Gastroesophageal sphincter (tissue), 4 donors: ENCODE measurements at regions not wholly inside any gene's neighbourhood (a gene's known extent, or its start where the extent isn't known, plus 50 kb on each side); places are given as distances from the start of the nearest gene placed in this dataset.

Experiments used
- ATAC-seq: fragments of 150-250 bp; one replicate; pipeline ENCODE4 v1.9.1; 2016; ENCODE audit warnings: mild to moderate bottlenecking, moderate library complexity
- H3K27ac ChIP-seq, 4 donors: fragments of 200-600 bp; sonication (generic) in 3 of 4; 1 replicate in 3 of 4; 2 replicates in 1 of 4; pipeline ENCODE4 v1.5.1; 2016 to 2019
- H3K27me3 ChIP-seq: fragments of 200-600 bp; sonication (generic); one replicate; pipeline ENCODE4 v1.5.1; 2019
- H3K36me3 ChIP-seq, 2 donors: fragments of 200-600 bp; sonication (generic); one replicate each; pipeline ENCODE4 v1.5.1; 2019; ENCODE audit warnings: control low read depth in 1 of 2
- H3K4me1 ChIP-seq, 3 donors: fragments of 200-600 bp; sonication (generic); 1 replicate in 2 of 3; 2 replicates in 1 of 3; pipeline ENCODE4 v1.5.1; 2016 to 2019; ENCODE audit warnings: control low read depth in 2 of 3
- H3K4me3 ChIP-seq, 2 donors: fragments of 200-600 bp; sonication (generic); one replicate each; pipeline ENCODE4 v1.5.1; 2019; ENCODE audit warnings: mild to moderate bottlenecking in 1 of 2, moderate library complexity in 1 of 2
- H3K9me3 ChIP-seq, 3 donors: fragments of 200-600 bp; sonication (generic); one replicate each; pipeline ENCODE4 v1.5.1; 2017 to 2019; ENCODE audit warnings: control low read depth in 2 of 3
- CTCF ChIP-seq, 4 experiments: fragments of 200-600 bp in 2 of 4; fragments of 450-650 bp in 2 of 4; sonication (generic) in 1 of 4; IDR thresholded peaks; one replicate each; pipeline ENCODE4 v1.5.1; 2017 to 2019; ENCODE audit warnings: antibody characterized with exemption in 4 of 4, mild to moderate bottlenecking in 2 of 4, moderate library complexity in 2 of 4
- EP300 ChIP-seq: sonication (generic); formaldehyde crosslinking; IDR thresholded peaks from one replicate; pipeline ENCODE4 v1.6.1; 2017; ENCODE audit warnings: antibody characterized with exemption, mild to moderate bottlenecking
- POLR2A ChIP-seq, 2 donors: fragments of 450-650 bp; IDR thresholded peaks; one replicate each; pipeline ENCODE4 v1.6.1; 2017; ENCODE audit warnings: antibody characterized with exemption in 2 of 2, mild to moderate bottlenecking in 2 of 2, moderate library complexity in 1 of 2
- POLR2AphosphoS5 ChIP-seq: sonication (generic); formaldehyde crosslinking; IDR thresholded peaks from one replicate; pipeline ENCODE4 v1.6.1; 2017; ENCODE audit warnings: antibody characterized with exemption
- WGBS, 2 donors: methylation state at CpG; one replicate each; pipeline ENCODE4 v1.1.5; 2018; ENCODE audit warnings: low coverage in 1 of 2; 5-methylcytosine and 5-hydroxymethylcytosine counted together

GRCh38 chr4:62487016-62487415, 1286.9 kb downstream of the ADGRL3 start:
- WGBS, 2 donors = 38% methylated on average over 1 of the region's 1 CpG; no CpG with 5 or more reads in 1 of the 2 donors

GRCh38 chr4:62484357-62484756, 1284.2 kb downstream of the ADGRL3 start:
- no peak for ATAC-seq
- WGBS, 2 donors = 77 to 93% methylated on average over 3 of the region's 3 CpGs

More at GRCh38 chr4:62487016-62487415, 1286.9 kb downstream of the ADGRL3 start:
- ATAC-seq = no peak
- no peaks in the 10 kb centered on the region for H3K27me3 ChIP-seq
- TF ChIP-seq CTCF (IDR thresholded peaks at IDR 0.05) = no peak
- no peak for TF ChIP-seq POLR2AphosphoS5
- TF ChIP-seq EP300 = no peak
- TF ChIP-seq POLR2A (IDR thresholded peaks at IDR 0.05) = no peak
- no peak overlapping the region for H3K27ac ChIP-seq
- H3K9me3 ChIP-seq = no peaks in the 10 kb centered on the region
- H3K4me1 ChIP-seq = no peaks in the 10 kb centered on the region
- no peaks in the 10 kb centered on the region for H3K36me3 ChIP-seq
- H3K4me3 ChIP-seq = no peak overlapping the region

GRCh38 chr4:62482355-62482754, 1282.2 kb downstream of the ADGRL3 start:
- TF ChIP-seq EP300 (no peak), POLR2A (IDR thresholded peaks at IDR 0.05) (no peak), CTCF (IDR thresholded peaks at IDR 0.05) (no peak), POLR2AphosphoS5 (no peak)
- Histone ChIP-seq H3K9me3 (no peaks in the 10 kb centered on the region), H3K4me1 (no peaks in the 10 kb centered on the region), H3K27ac (no peak overlapping the region), H3K4me3 (no peak overlapping the region), H3K27me3 (no peaks in the 10 kb centered on the region), H3K36me3 (no peaks in the 10 kb centered on the region)
- ATAC-seq = no peak
- WGBS, 2 donors = 76 to 84% methylated on average over 2 to 3 of the region's 3 CpGs

More at GRCh38 chr4:62484357-62484756, 1284.2 kb downstream of the ADGRL3 start:
- TF ChIP-seq CTCF (IDR thresholded peaks at IDR 0.05) (no peak), POLR2AphosphoS5 (no peak), POLR2A (IDR thresholded peaks at IDR 0.05) (no peak)
- Histone ChIP-seq H3K4me3 (no peak overlapping the region), H3K9me3 (no peaks in the 10 kb centered on the region), H3K36me3 (no peaks in the 10 kb centered on the region), H3K4me1 (no peaks in the 10 kb centered on the region), H3K27me3 (no peaks in the 10 kb centered on the region), H3K27ac (no peak overlapping the region)

GRCh38 chr4:62475596-62475995, 1275.5 kb downstream of the ADGRL3 start:
- Histone ChIP-seq H3K9me3 (no peaks in the 10 kb centered on the region), H3K27me3 (no peaks in the 10 kb centered on the region), H3K4me3 (no peak overlapping the region), H3K4me1 (no peaks in the 10 kb centered on the region), H3K27ac (no peak overlapping the region), H3K36me3 (no peaks in the 10 kb centered on the region)
- 55 to 72% methylated on average over 2 of the region's 2 CpGs for WGBS, 2 donors
- no peak for ATAC-seq
- TF ChIP-seq POLR2AphosphoS5 (no peak), POLR2A (IDR thresholded peaks at IDR 0.05) (no peak), EP300 (no peak), CTCF (IDR thresholded peaks at IDR 0.05) (no peak)

GRCh38 chr4:62474802-62475201, 1274.7 kb downstream of the ADGRL3 start:
- no peak overlapping the region for H3K4me3 ChIP-seq
- H3K27ac ChIP-seq = no peak overlapping the region
- H3K36me3 ChIP-seq = no peaks in the 10 kb centered on the region
- 82 to 100% methylated on average over 3 of the region's 3 CpGs for WGBS, 2 donors
- no peaks in the 10 kb centered on the region for H3K9me3 ChIP-seq
- TF ChIP-seq CTCF (IDR thresholded peaks at IDR 0.05) (no peak), EP300 (no peak), POLR2AphosphoS5 (no peak), POLR2A (IDR thresholded peaks at IDR 0.05) (no peak)
- H3K27me3 ChIP-seq = no peaks in the 10 kb centered on the region
- H3K4me1 ChIP-seq = no peaks in the 10 kb centered on the region
- ATAC-seq = no peak
